NCI-H82 (cell line): ENCODE measurements at regions not wholly inside any gene's neighbourhood (a gene's known extent, or its start where the extent isn't known, plus 50 kb on each side); places are given as distances from the start of the nearest gene placed in this dataset.
"Not testable (repeated sequence)": the region's sequence is repeated elsewhere in the genome, so short reads cannot be mapped to it uniquely, and the experiment has no call there.

Source experiments
- DNase-seq: peaks from one replicate; lab custom pipeline; 2025; lab: John Stamatoyannopoulos, UW

DNA sequence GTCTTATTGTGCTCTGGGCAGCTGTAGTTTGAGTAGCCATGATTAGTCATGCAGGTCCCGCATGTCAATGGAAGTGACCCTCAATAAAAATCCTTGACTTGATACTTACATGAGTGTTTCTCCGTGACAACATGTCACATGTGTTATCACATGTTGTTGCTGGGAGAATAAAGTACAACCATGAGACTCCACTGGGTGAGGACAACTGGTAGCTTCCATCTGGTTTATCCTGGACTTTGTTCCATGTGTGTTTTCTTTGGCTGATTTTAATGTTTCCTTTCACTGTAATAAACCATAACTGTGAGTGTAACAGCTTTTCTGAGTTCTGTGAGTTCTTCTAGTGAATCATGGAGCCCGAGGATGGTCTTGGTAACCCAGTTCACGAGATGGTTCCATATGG, 63.1 kb upstream of the NDN start:
- DNase-seq = no peak

DNA sequence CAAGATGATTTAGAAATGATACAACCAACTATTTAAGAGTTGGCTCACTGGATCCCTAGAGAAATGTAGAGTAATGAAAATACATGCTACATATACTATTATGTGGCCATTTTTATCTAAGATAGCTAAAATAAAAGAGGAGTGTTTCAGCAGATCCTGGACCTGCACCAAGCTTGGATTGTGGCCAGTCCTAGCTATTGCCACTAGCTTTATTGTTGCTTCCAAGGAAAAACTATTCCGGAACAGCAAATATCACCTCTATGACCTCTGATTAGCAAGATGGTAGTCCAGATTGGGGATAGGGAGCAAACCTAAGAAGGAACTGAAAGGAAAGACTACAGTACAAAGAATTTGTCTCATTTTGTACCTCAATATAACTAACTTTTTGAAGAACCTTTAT, 63.7 kb upstream of the NDN start:
- no peak for DNase-seq

DNA sequence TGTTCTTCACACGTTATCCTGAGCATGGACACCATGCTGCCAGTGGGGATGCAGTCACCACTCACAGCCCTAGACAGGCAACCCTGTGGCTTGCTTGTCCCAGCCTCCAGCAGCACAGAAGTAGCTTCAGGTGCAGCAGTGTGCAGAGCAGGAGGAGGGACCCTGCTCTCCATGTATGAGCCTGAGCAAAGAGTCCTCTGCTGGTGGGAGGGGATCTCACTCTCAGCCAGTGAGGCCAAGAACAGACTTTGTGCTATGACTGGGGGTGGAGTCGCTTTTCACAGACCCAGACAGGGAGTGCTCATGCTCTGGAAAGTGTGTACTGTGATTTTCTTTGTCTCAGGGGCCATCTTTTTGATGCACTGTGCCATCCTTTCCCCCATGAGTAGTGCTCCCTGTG, 66.1 kb upstream of the NDN start:
- no peak for DNase-seq

DNA sequence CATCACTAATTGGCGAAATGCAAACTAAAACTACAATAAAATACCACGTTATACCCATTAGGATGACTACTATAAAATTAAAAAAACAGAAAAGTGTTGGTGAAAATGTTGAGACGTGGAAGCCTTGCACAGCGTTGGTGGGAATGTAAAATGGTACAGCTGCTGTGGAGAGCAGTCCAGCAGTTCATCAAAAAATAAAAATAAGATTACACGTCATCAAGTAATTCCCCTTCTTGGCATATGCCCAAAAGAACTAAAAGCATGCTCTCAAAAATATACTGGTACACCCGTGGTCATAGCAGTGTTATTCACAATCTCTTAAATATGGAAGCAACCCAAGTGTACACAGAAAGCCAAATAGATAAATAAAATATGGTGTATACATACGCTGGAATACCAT, 71.8 kb upstream of the NDN start:
- peak; percentile 3 for DNase-seq

DNA sequence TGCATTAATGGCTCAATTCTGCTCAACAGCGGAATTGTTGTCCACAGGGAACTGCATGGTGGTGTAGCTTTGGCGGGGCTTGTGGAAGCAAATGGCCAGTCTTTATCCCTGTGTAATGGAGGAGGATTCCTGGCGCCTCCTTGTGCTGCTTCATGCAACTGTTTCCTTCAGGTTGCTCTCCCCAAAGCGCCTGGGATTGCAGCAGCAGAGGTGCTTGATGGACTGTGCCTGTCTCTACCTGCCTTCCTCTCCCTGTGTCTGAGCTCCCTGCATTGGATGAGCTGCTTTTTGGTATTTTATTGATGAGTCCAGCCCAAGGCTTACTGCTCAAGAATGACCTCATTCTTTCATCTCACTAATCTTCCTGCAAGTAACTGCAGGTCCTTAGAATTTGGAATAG, 72.9 kb upstream of the NDN start:
- DNase-seq = peak; percentile 21

DNA sequence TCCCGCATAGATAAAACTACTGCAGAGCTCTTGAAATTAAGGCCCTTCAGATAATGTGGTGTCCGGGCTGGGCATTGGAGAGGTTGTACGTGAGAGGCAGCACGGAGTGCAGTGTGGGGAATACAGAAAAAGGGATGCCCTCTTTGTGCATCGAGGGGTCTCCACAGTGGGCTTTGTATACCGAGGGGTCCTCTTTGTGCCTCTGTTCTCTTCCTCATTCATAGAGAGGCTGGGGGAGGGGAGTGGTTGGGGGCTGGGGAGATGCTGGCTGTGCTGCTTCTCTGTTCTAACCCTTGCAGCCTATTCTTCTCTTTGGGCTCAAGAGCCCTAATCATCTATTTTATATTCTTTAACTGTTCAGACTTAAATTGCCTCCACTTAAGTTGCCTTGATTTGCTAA, 74.3 kb upstream of the NDN start:
- DNase-seq = no peak

DNA sequence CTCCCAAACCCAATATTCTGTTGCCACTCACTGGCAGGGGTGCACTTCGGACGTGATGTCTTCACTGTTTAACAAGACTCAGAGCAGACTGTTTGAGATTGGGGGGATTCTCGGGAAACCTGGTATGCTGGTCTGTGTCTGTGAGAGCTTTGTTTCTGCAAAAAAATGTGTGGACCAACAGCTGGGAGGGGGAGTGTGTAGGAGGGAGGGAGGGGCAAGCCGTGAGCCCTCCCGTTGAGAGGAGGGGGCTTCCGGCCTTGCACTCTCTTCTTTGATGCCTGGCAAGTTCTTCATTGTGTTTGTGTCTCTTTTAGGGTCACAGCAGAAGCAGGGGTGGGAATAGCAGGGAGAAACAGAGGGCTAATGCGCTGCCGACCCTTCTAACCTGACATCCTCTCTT, 74.9 kb upstream of the NDN start:
- DNase-seq = no peak

DNA sequence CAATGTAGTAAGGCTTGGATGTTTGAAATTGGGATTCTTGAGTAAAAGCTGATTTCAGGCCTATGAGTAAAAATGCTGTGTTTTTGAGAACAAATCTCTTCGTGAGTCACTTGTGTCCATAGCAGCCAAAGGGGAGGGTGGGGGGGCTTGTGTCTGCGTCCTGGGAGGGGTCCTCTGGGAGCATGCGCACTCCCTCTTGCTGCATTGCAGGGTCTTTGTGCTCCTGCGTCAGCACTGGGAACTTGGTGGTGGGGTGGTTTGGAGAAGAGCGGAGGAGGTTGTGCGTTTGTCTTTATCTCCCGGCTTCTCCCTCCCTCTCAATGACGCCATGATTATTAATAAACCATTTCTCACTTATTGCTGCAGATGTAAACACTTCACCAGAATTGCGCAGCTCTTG, 75.9 kb upstream of the NDN start:
- no peak for DNase-seq

DNA sequence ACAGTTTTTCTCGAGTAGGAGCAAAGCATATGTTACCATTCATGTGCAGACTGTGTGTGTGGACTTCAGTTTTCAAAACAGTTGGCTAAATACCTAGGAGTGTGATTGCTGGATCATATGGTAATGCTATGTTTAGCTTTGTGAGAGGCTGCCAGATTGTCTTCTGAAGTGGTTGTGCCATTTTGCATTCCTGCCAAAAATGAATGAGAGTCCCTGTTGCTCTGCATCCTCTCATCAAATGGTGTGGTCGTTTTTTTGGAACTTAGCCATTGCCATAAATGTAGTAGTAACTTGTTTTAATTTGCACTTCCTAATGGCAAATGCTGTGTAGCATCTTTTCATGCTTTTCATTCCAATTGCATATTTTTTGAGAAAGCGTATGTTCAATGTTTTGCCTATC, 77.2 kb upstream of the NDN start:
- no peak for DNase-seq

DNA sequence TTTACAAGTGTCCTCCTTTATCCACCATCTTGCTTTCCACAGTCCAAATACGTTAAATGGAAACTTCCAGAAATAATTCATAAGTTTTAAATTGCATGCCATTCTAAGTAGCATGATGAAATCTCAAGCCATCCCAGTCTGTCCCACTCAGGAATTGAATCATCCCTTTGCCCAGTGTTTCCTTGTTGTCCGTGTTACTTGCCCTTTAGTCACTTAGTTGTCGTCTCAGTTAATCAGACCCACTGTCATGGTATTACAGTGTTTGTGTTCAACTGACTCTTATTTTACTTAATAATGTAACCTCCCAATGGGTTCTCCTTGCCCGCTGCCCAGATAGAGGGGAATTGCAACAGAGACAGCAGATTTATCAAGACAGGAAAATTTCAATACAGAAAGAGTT, 77.6 kb upstream of the NDN start:
- no peak for DNase-seq

DNA sequence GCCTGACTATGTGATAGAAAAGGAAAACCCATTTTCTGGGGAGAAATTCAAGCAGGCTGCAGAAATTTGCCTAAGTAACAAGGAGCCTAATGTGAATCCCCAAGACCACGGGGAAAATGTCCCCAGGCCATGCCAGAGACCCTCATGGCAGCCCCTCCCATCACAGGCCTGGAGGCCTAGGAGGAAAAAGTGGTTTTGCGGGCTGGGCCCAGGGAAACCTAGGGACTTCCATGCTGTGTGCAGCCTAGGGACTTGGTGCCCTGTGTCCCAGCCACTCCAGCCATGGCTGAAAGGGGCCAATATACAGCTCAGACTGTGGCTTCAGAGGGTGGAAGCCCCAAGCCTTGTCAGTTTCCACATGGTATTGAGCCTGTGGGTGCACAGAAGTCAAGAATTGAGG, 79.7 kb upstream of the NDN start:
- not testable (repeated sequence) for DNase-seq

DNA sequence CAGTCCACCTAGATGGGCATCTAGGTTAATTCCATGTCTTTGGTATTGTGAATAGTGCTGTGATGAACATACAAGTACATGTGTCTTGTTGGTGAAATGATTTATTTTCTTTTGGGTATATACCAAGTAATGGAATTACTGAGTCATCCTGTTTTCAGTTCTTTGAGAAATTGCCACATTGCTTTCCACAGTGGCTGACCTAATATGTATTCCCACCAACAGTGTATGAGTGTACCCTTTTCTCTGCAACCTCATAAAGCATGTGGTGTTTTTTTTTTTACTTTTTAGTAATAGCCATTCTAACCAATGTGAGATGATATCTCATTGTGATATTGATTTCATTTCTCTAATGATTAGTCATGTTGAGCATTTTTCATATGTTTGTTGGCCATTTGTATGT, 86.0 kb upstream of the NDN start:
- DNase-seq = no peak

DNA sequence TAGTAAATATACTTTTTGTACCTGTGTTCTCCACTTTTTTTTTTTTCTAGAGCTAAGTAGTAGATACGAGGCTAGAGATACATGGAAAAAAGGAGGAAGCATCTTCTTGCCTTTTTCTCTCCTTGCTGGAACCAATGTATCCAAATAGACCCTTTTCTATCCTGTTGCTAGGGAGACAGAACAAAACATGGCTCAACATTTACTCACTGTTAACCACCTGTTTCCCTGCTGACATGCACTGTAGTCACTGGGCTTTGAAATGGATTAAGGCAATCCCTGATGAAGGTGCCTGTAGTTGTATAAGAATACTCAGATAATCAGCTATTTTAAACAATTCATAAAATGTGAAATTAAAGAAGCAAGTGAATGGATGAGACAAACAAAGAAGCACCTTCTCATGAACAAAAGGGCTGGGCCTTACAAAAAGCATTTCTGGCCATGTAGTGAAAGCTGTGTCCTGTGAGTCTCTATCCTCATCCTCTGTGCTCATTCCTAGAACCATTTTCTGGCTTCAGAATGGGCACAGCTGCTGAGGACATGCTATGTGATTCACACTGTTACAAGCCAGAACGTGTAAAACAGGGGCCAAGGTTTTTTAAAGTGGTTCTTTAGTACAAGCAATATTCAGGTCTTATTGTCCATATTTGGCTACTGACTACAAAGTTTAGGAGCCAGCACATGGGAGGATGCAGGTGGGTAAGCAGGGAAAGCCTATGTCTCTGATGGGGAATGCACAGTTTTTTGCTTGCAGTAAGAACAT, 100.4 kb upstream of the NDN start:
- DNase-seq = no peak

DNA sequence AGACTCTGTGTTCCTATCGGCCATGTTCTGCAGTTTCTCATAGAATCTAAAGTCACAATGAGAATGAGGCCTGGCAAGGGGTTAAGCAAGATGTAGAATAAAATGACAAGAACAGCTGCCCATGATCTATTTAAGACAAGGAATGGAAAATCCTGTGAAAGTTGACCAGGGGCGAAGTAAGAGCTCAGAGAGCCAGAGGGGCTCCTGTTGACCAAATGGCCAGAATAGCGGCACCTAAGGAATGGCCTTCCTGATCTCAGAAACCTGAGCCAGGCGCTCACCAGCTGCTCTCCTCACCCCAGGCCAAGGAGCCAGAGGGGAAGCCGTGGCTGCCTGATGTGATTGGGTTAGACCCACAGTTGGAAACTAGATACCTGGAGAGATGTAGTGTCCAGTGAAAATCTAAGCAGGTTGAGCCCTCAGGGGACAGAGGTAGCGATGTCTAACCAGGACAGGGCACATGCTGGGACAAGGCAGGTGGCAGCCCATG, 106.1 kb upstream of the NDN start:
- DNase-seq = no peak

DNA sequence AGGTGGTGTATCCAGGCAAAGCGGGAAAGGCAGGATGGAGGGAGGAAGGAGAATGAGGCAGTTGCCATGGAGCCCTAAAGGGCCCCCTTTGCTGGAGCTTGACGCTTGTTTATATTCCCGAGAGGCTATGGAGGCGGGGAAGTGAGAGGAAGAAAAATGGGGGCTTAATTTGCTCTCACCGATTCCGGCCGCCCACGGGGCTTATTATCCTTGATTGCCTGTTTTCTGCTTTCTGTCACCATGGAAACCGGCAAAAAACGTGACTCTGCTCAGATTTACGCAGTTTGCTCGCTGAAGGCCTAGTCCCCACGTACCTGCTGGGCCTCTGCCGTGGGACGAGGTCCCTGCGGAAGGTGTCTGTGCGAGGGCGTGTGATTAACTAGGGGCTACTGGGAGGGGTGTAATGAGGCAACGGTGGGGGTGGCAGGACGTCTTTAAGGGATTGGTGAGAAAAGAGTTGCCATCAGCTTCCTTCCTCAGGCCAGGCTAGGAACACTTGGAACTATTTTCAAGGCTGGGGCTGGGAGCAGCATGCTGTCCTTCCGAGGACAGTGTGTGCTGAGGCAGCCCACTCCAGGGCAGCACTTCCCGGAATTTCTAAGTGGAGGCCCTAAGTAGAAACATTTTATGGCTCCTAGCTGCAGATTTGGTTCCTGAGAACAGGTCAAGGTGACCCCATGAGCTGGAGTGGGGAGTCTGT, 110.8 kb upstream of the NDN start:
- no peak for DNase-seq

DNA sequence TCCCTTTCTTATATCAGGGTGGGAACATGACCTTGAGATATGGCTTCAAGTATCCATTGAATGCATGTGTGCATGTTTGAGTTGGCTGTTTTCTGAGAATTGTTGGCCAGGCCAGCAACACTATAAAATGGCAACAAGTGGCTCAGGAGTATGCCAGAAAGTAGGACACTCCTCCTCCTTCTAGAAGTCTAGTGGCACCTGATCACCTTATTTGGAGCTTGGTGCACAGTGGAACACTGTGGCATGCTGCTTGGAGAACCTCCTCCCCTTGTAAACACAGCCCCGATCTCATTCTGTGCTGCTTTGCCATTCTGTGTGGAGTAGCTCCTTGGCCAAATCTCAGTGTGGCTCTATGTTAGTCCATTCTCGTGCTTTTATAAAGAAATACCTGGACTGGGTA, 114.8 kb upstream of the NDN start:
- no peak for DNase-seq

DNA sequence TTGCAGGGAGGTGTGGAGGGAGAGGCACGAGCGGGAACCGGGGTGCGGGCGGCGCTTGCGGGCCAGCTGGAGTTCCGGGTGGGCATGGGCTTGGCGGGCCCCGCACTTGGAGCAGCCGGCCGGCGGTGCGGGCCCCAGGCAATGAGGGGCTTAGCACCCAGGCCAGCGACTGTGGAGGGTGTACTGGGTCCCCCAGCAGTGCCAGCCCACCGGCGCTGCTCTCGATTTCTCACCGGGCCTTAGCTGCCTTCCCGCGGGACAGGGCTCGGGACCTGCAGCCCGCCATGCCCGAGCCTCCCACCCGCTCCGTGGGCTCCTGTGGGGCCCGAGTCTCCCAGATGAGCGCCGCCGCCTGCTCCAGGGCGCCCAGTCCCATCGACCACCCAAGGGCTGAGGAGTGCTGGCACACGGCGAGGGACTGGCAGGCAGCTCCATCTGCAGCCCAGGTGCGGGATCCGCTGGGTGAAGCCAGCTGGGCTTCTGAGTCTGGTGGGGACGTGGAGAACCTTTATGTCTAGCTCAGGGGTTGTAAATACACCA, 115.9 kb upstream of the NDN start:
- DNase-seq = not testable (repeated sequence)

DNA sequence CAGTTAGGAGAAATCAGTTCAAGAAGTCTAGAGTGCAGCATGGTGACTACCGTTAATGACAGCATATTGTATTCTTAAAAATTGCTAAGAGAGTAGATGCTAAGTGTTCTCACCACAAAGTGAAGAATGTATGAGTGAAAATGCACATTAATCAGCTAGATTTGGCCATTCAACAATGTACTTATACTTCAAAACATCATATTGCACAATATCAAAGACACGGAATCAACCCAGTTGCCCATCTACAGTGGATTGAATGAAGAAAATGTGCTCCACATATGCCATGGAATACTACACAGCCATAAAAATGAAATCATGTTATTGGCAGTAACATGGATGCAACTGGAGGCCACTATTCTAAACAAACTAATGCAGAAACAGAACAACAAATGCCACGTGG, 119.9 kb upstream of the NDN start:
- no peak for DNase-seq

DNA sequence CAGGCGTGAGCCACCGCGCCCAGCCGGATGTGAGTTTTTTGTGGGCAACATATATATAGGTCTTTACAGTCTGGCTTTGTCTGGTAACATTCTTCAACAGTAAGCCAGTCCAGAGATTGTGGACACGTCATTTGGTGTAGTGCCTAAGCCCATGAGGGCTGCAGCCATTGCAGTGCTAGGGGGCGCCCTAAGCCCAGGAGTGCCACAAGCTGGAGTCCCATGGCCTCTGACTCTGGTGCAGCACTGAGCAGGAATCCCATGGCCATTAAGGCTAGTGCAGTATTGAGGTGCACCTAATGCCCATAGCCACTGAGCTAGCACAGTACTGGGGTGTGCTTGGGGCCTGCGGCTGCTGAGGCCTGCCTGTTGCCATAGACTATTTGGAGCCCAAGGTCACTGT, 136.4 kb upstream of the NDN start:
- DNase-seq = peak; percentile 63

DNA sequence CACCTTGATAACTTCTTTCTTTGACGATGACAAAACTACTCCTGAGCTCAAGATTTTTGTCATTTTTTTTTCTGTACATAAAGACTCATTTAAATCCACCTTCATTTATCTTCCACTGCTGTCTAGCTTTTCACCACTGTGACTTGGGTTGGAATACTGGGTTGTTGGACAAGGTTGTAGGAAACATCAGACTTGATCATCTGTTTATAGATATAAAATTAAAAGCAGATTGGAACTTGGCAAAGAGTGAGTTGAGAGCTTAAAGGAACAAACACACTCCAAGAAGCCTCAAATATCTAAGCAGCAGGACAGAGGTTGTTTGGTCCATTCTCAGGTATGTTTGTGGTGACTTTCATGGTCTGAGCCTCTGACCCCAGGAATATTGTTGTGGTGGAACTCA, 141.7 kb upstream of the NDN start:
- no peak for DNase-seq

DNA sequence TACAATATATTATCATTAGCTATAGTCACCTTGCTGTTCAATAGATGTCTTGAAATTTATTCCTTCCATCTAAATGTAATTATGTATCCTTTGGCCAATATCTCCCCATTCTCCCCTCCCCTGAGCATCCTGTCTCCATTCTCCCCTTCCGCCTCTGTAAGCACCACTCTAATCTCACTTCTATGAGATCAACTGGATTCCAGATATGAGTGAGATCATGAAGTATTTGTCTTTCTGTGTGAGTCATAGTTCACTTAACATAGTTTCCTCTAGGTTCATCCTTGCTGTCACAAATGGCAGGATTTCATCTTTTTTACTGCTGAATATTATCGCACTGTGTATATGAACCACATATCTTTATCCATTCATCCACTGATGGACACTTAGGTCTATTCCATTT, 148.8 kb upstream of the NDN start:
- DNase-seq = no peak

DNA sequence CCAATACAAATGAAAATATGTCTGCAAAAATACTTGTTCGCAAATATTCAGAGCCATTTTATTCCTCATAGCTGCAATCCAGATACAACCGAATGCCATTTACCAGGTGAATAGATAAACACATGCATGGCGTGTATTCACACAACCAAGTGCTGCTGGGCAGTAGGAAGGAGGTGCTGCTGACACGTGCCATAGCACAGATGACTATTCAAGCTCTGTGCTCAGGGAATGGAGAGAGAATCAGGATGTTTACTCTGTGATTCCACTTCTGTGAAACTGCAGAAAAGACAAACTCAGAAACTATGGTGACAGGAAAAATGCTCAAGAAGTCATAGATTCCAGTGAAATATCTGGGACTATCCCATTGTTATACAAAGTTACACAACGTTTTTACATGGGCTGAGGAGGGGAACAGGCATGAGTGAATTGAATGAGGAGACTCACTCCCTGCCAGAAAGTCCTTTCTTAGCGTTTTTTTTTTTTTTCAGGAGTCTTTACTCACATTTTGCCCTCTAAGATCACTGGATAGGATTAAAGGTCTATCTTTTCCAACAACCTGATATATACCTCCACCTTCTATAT, 152.9 kb upstream of the NDN start:
- DNase-seq = no peak

DNA sequence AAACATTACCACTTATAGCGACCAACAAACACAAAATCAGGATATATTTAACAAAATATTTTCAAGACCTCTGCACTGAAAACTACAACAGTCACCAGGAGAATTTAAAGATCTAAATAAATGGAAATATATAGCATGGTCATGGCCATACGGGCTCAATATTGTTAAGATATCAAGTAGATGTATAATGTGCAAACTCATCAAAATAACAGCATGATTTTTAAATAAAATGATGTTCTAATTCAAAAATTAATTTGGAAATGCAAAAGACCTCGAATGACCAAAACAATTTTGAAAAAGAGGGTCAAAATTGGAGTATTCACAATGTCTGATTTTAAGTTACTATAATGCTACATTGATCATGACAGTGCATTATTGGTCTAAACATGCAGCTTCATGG, 159.1 kb upstream of the NDN start:
- no peak for DNase-seq
